HCT116 (cell line): ENCODE measurements at regions not wholly inside any gene's neighbourhood (a gene's known extent, or its start where the extent isn't known, plus 50 kb on each side); places are given as distances from the start of the nearest gene placed in this dataset.

Source experiments
- ATAC-seq: fragments of 200-7000 bp; cut with Tn5 transposase; 2 replicates; pipeline ENCODE4 v1.9.1; 2020; ENCODE audit warnings: mild to moderate bottlenecking, moderate library complexity
- BruUV-seq: library from RNA; stranded (reverse); fragments of 400-500 nt; replicated peaks from 2 replicates; lab custom pipeline; 2021; lab: Mats Ljungman, UMichigan
- CTCF ChIA-PET: fragments of 300-600 bp; sonication (Branson Sonifier 250); formaldehyde crosslinking; loops from one replicate; lab custom pipeline; 2021; ENCODE audit warnings: antibody characterized with exemption; lab: Charles Lee
- POLR2A ChIA-PET: fragments of 300-600, 350-600 bp; sonication (Branson Sonifier 250); formaldehyde crosslinking; loops from one replicate; lab custom pipeline; 2021; ENCODE audit warnings: antibody characterized with exemption; lab: Charles Lee
- RAD21 ChIA-PET, 2 experiments: fragments of 300-600 bp; sonication (Branson Sonifier 250); formaldehyde crosslinking; loops; one replicate each; lab custom pipeline; 2023; ENCODE audit warnings: low total read pairs in 2 of 2; ENCODE audit not compliant: uncharacterized antibody in 2 of 2, unreplicated experiment in 2 of 2, low non-redundant PET in 1 of 2; lab: Charles Lee
- DNase-seq: peaks from one replicate; pipeline ENCODE4 v3.0.0-alpha.2; 2010; ENCODE audit warnings: low read depth, low spot score
- H2AFZ ChIP-seq: fragments of 200-600 bp; shearing (Covaris generic), sonication (generic); 2 replicates; pipeline ENCODE4 v1.6.1; 2017; ENCODE audit warnings: low read depth, mixed run types, mixed read lengths, antibody characterized with exemption, low read length; ENCODE audit not compliant: poor library complexity, severe bottlenecking
- H3K27ac ChIP-seq: 2 replicates; pipeline ENCODE4 v1.5.1; 2012; ENCODE audit warnings: low read depth, low read length
- H3K27me3 ChIP-seq: fragments of 200-600 bp; sonication (generic); 2 replicates; pipeline ENCODE4 v1.6.1; 2016; ENCODE audit warnings: mixed run types, low read length, mixed read lengths; ENCODE audit not compliant: insufficient read depth
- H3K36me3 ChIP-seq, 2 experiments: fragments of 200-500 bp in 1 of 2; fragments of 200-600 bp in 1 of 2; sonication (Bioruptor generic) in 1 of 2; sonication (generic) in 1 of 2; 2 replicates each; pipeline versions ENCODE4 v1.5.1 to v1.6.1; 2014 to 2016; ENCODE audit warnings: low read length in 2 of 2, inconsistent platforms in 1 of 2, mixed read lengths in 1 of 2, mixed run types in 1 of 2; ENCODE audit not compliant: insufficient read depth in 2 of 2, control insufficient read depth in 1 of 2
- H3K4me1 ChIP-seq, 2 experiments: fragments of 200-600 bp in 1 of 2; sonication (generic) in 1 of 2; 2 replicates each; pipeline versions ENCODE4 v1.5.1 to v1.6.1; 2012 to 2017; ENCODE audit warnings: low read length in 2 of 2, inconsistent platforms in 1 of 2, mild to moderate bottlenecking in 1 of 2, mixed read lengths in 1 of 2, mixed run types in 1 of 2, moderate library complexity in 1 of 2; ENCODE audit not compliant: insufficient read depth in 2 of 2, control insufficient read depth in 1 of 2
- H3K4me2 ChIP-seq: fragments of 200-600 bp; sonication (generic); 2 replicates; pipeline ENCODE4 v1.6.1; 2017; ENCODE audit warnings: mixed run types, low read length, mixed read lengths
- H3K4me3 ChIP-seq, 2 experiments: fragments of 200-600 bp in 1 of 2; sonication (generic) in 1 of 2; replicated peaks in 1 of 2; 2 replicates each; pipeline ENCODE4 v1.5.1; 2011 to 2016; ENCODE audit warnings: low read length in 2 of 2, control low read depth in 1 of 2, low read depth in 1 of 2, mild to moderate bottlenecking in 1 of 2, mixed read lengths in 1 of 2, mixed run types in 1 of 2
- H3K79me2 ChIP-seq: fragments of 200-600 bp; sonication (generic); 2 replicates; pipeline ENCODE4 v1.6.1; 2017; ENCODE audit warnings: mild to moderate bottlenecking, mixed run types, low read length, moderate library complexity, mixed read lengths; ENCODE audit not compliant: insufficient read depth
- H3K9ac ChIP-seq: fragments of 200-600 bp; sonication (generic); 2 replicates; pipeline ENCODE4 v1.6.1; 2016; ENCODE audit warnings: low read length, mixed read lengths
- H3K9me2 ChIP-seq: fragments of 200-600 bp; sonication (generic), shearing (Covaris generic); 2 replicates; pipeline ENCODE4 v1.6.1; 2017; ENCODE audit warnings: mixed run types, mild to moderate bottlenecking, moderate library complexity; ENCODE audit not compliant: insufficient read depth
- H3K9me3 ChIP-seq, 2 experiments: fragments of 200-500 bp in 1 of 2; fragments of 200-600 bp in 1 of 2; sonication (Bioruptor generic) in 1 of 2; sonication (generic) in 1 of 2; 2 replicates each; pipeline ENCODE4 v1.6.1; 2014 to 2017; ENCODE audit warnings: low read length in 2 of 2, mixed read lengths in 2 of 2, inconsistent platforms in 1 of 2, low read depth in 1 of 2, mild to moderate bottlenecking in 1 of 2, mixed run types in 1 of 2, moderate library complexity in 1 of 2; ENCODE audit not compliant: control insufficient read depth in 1 of 2, insufficient read depth in 1 of 2
- H4K20me1 ChIP-seq: fragments of 200-600 bp; sonication (generic), shearing (Covaris generic); 2 replicates; pipeline ENCODE4 v1.6.1; 2017; ENCODE audit warnings: mixed run types, mild to moderate bottlenecking, moderate library complexity; ENCODE audit not compliant: insufficient read depth
- CBX3 ChIP-seq: IDR thresholded peaks from 2 replicates; pipeline ENCODE4 v1.6.1; 2012; ENCODE audit warnings: low read depth
- CEBPB ChIP-seq: IDR thresholded peaks from 2 replicates; pipeline ENCODE4 v1.6.1; 2012; ENCODE audit warnings: low read depth
- EZH2 ChIP-seq: fragments of 200-600 bp; sonication (generic); IDR thresholded peaks from 2 replicates; pipeline ENCODE4 v1.6.1; 2017; ENCODE audit warnings: antibody characterized with exemption, mixed run types
- EZH2phosphoT487 ChIP-seq: fragments of 200-600 bp; IDR thresholded peaks from 2 replicates; pipeline ENCODE4 v1.6.1; 2018; ENCODE audit warnings: antibody characterized with exemption, borderline replicate concordance
- FOSL1 ChIP-seq: IDR thresholded peaks from 2 replicates; pipeline ENCODE4 v1.6.1; 2012; ENCODE audit warnings: low read depth
- POLR2A ChIP-seq: IDR thresholded peaks from 2 replicates; pipeline ENCODE4 v1.7.0; 2011; ENCODE audit warnings: borderline replicate concordance; ENCODE audit not compliant: insufficient read depth, insufficient read length; ENCODE audit errors: extremely low read depth
- POLR2AphosphoS5 ChIP-seq: IDR thresholded peaks from 2 replicates; pipeline ENCODE4 v1.6.1; 2011; ENCODE audit warnings: mild to moderate bottlenecking, low read depth, low read length, moderate library complexity
- RAD21 ChIP-seq: IDR thresholded peaks from 2 replicates; pipeline ENCODE4 v1.6.1; 2012; ENCODE audit warnings: low read depth, mild to moderate bottlenecking
- SIN3A ChIP-seq: IDR thresholded peaks from 2 replicates; pipeline ENCODE4 v1.6.1; 2012; ENCODE audit warnings: low read depth
- SP1 ChIP-seq: IDR thresholded peaks from 2 replicates; pipeline ENCODE4 v1.6.1; 2012; ENCODE audit warnings: low read depth
- SRF ChIP-seq: IDR thresholded peaks from 2 replicates; pipeline ENCODE4 v1.6.1; 2012; ENCODE audit warnings: low read depth
- YY1 ChIP-seq: IDR thresholded peaks from 2 replicates; pipeline ENCODE4 v1.6.1; 2011; ENCODE audit warnings: low read length, low read depth, moderate library complexity, mild to moderate bottlenecking; ENCODE audit not compliant: insufficient replicate concordance; ENCODE audit errors: extremely low read depth
- ZFX ChIP-seq: fragments of 450-650 bp; IDR thresholded peaks from 2 replicates; pipeline ENCODE4 v1.6.1; 2017
- intact Hi-C: fragments of 100-400 bp; cut with micrococcal nuclease; formaldehyde crosslinking; loops from 2 replicates; pipeline ENCODE4 v1.10.0; 2022
- TF ChIP-seq, protein P1 (sequence below): IDR thresholded peaks from 2 replicates; pipeline ENCODE4 v1.6.1; 2012; ENCODE audit warnings: low read depth
- TF ChIP-seq, protein P2 (sequence below): IDR thresholded peaks from 2 replicates; pipeline ENCODE4 v1.6.1; 2012
- TF ChIP-seq, protein P3 (sequence below): IDR thresholded peaks from 2 replicates; pipeline ENCODE4 v1.6.1; 2011; ENCODE audit warnings: mild to moderate bottlenecking, low read length, moderate library complexity; ENCODE audit not compliant: insufficient replicate concordance; ENCODE audit errors: extremely low read depth

DNA sequence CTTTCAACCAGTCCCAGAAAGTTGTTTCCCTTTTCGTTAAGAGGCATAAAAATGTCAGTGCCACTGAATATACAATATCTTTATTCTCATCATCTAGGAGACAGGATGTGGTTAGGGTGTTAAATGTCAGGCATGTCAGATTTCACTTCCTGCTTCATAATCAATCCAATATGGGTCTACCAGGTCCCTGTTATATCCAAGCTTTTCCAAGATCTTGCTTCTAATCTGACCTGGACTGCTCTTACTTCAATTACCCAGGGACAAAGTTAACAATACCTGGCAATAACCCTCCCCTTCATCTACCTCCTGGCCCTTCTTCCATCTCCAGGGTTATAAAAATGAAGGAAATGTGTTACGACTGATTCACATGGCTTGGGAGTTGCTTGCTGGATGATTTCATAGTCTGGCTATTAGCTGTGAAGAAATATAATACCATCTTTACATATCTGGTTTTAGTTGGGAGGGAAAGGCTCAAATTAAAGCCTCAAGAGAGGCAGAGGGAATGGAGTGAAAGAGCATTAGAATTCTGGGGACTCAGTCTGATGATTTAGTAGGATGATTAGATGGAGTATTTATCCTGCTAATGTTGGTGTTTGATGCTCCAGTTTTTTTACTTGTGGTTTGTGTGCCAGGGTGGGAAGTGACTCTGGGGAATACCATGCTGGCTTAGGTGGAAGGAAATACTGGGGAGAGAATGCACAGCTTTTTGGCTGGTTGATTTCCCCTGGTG, 534.3 kb downstream of the ETS1 start:
- Histone ChIP-seq H3K9me2 (no peaks in the 10 kb centered on the region), H4K20me1 (no peaks in the 10 kb centered on the region), H2AFZ (no peak overlapping the region), H3K9ac (no peak overlapping the region)
- CTCF ChIA-PET, result no interaction called here
- no peak for ATAC-seq
- DNase-seq, result no peak
- TF ChIP-seq, protein P1, sequence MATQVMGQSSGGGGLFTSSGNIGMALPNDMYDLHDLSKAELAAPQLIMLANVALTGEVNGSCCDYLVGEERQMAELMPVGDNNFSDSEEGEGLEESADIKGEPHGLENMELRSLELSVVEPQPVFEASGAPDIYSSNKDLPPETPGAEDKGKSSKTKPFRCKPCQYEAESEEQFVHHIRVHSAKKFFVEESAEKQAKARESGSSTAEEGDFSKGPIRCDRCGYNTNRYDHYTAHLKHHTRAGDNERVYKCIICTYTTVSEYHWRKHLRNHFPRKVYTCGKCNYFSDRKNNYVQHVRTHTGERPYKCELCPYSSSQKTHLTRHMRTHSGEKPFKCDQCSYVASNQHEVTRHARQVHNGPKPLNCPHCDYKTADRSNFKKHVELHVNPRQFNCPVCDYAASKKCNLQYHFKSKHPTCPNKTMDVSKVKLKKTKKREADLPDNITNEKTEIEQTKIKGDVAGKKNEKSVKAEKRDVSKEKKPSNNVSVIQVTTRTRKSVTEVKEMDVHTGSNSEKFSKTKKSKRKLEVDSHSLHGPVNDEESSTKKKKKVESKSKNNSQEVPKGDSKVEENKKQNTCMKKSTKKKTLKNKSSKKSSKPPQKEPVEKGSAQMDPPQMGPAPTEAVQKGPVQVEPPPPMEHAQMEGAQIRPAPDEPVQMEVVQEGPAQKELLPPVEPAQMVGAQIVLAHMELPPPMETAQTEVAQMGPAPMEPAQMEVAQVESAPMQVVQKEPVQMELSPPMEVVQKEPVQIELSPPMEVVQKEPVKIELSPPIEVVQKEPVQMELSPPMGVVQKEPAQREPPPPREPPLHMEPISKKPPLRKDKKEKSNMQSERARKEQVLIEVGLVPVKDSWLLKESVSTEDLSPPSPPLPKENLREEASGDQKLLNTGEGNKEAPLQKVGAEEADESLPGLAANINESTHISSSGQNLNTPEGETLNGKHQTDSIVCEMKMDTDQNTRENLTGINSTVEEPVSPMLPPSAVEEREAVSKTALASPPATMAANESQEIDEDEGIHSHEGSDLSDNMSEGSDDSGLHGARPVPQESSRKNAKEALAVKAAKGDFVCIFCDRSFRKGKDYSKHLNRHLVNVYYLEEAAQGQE, result no peak
- no peak for TF ChIP-seq POLR2AphosphoS5
- TF ChIP-seq SP1, result no peak
- TF ChIP-seq EZH2, result no peak
- TF ChIP-seq, protein P2, sequence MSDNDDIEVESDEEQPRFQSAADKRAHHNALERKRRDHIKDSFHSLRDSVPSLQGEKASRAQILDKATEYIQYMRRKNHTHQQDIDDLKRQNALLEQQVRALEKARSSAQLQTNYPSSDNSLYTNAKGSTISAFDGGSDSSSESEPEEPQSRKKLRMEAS, result no peak
- TF ChIP-seq FOSL1, result no peak
- no peak for TF ChIP-seq YY1
- TF ChIP-seq RAD21, result no peak
- TF ChIP-seq, protein P3, sequence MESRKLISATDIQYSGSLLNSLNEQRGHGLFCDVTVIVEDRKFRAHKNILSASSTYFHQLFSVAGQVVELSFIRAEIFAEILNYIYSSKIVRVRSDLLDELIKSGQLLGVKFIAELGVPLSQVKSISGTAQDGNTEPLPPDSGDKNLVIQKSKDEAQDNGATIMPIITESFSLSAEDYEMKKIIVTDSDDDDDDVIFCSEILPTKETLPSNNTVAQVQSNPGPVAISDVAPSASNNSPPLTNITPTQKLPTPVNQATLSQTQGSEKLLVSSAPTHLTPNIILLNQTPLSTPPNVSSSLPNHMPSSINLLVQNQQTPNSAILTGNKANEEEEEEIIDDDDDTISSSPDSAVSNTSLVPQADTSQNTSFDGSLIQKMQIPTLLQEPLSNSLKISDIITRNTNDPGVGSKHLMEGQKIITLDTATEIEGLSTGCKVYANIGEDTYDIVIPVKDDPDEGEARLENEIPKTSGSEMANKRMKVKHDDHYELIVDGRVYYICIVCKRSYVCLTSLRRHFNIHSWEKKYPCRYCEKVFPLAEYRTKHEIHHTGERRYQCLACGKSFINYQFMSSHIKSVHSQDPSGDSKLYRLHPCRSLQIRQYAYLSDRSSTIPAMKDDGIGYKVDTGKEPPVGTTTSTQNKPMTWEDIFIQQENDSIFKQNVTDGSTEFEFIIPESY, result no peak
- no peak for TF ChIP-seq CEBPB
- TF ChIP-seq SIN3A, result no peak
- TF ChIP-seq CBX3, result no peak
- TF ChIP-seq POLR2A, result no peak
- no peak for TF ChIP-seq SRF
- TF ChIP-seq EZH2phosphoT487, result no peak
- no peak for TF ChIP-seq ZFX
- TF ChIP-seq, all 23 proteins: peak for 0
- Histone ChIP-seq H3K4me2 (no peak overlapping the region), H3K4me3 (no peak overlapping the region), H3K4me1 (no peaks in the 10 kb centered on the region), H3K27ac (no peak overlapping the region), H3K9me3 (no peaks in the 10 kb centered on the region), H3K27me3 (no peaks in the 10 kb centered on the region), H3K36me3 (no peaks in the 10 kb centered on the region), H3K79me2 (no peaks in the 10 kb centered on the region)
- ChIA-PET POLR2A (no interaction called here), RAD21 (no interaction called here)
- BruUV-seq, result no TSS peak
- intact Hi-C loops, result no loop called here
